ENCODE measurements at regions not wholly inside any gene's neighbourhood (a gene's known extent, or its start where the extent isn't known, plus 50 kb on each side); places are given as distances from the start of the nearest gene placed in this dataset.
A peak's percentile ranks its signal among the peaks of the same experiment; 100 is the strongest.

GRCh38 chrX:13177921-13178566, 133.6 kb upstream of the FAM9C start:
- TF ChIP-seq CTCF (IDR thresholded peaks at IDR 0.05; ENCODE audit: low read length, missing control alignments), result no peak
- H3K4me3 ChIP-seq (replicated peaks; ENCODE audit: low read depth, low read length), result no peak overlapping the region
- DNase-seq (ENCODE audit: low read depth), result no peak

GRCh38 chrX:13175056-13175455, 130.6 kb upstream of the FAM9C start:
- no peak for DNase-seq (ENCODE audit: low read depth)
- no peak for TF ChIP-seq CTCF (IDR thresholded peaks at IDR 0.05; ENCODE audit: low read length, missing control alignments)
- H3K4me3 ChIP-seq (replicated peaks; ENCODE audit: low read depth, low read length), result no peak overlapping the region

GRCh38 chrX:13170966-13171558, 126.6 kb upstream of the FAM9C start:
- TF ChIP-seq CTCF (IDR thresholded peaks at IDR 0.05; ENCODE audit: low read length, missing control alignments), result no peak
- no peak overlapping the region for H3K4me3 ChIP-seq (replicated peaks; ENCODE audit: low read depth, low read length)
- DNase-seq (ENCODE audit: low read depth), result no peak

- H3K4me3 ChIP-seq (replicated peaks; ENCODE audit: low read depth, low read length), result no peak overlapping the region
- TF ChIP-seq CTCF (IDR thresholded peaks at IDR 0.05; ENCODE audit: low read length, missing control alignments), result no peak
- DNase-seq (ENCODE audit: low read depth), result no peak
Measured at GRCh38 chrX:13169684-13170083, 125.3 kb upstream of the FAM9C start.

- no peak for DNase-seq (ENCODE audit: low read depth)
- no peak overlapping the region for H3K4me3 ChIP-seq (replicated peaks; ENCODE audit: low read depth, low read length)
- TF ChIP-seq CTCF (IDR thresholded peaks at IDR 0.05; ENCODE audit: low read length, missing control alignments), result no peak
Measured at GRCh38 chrX:13168269-13168668, 123.8 kb upstream of the FAM9C start.

- TF ChIP-seq CTCF (IDR thresholded peaks at IDR 0.05; ENCODE audit: low read length, missing control alignments), result no peak
- peak; percentile 77 for DNase-seq (ENCODE audit: low read depth)
- H3K4me3 ChIP-seq (replicated peaks; ENCODE audit: low read depth, low read length), result no peak overlapping the region
Measured at GRCh38 chrX:13167481-13168231, 123.2 kb upstream of the FAM9C start.

Data from fibroblast of pulmonary artery (primary cell).